BJ (cell line): ENCODE measurements at regions not wholly inside any gene's neighbourhood (a gene's known extent, or its start where the extent isn't known, plus 50 kb on each side); places are given as distances from the start of the nearest gene placed in this dataset.

Source experiments
- CTCF ChIA-PET: fragments of 350-600 bp; formaldehyde crosslinking; extraction: SDS; loops from one replicate; lab custom pipeline; 2021; ENCODE audit warnings: antibody characterized with exemption, inconsistent platforms; lab: Yijun Ruan, JAX
- POLR2A ChIA-PET: fragments of 300-600 bp; sonication (Branson Sonifier 250); formaldehyde crosslinking; extraction: SDS; loops from one replicate; lab custom pipeline; 2021; ENCODE audit warnings: antibody characterized with exemption; lab: Charles Lee
- DNase-seq: peaks from one replicate; pipeline ENCODE4 v3.0.0-alpha.2; 2011; ENCODE audit warnings: low read depth
- H3K27me3 ChIP-seq: 2 replicates; pipeline ENCODE4 v1.6.0; 2011; ENCODE audit warnings: low read length; ENCODE audit not compliant: control insufficient read depth, insufficient read depth
- H3K36me3 ChIP-seq: 2 replicates; pipeline ENCODE4 v1.5.1; 2011; ENCODE audit warnings: low read length; ENCODE audit not compliant: control insufficient read depth, insufficient read depth
- H3K4me3 ChIP-seq: 2 replicates; pipeline ENCODE4 v1.5.1; 2011; ENCODE audit warnings: low read depth, mild to moderate bottlenecking, control low read depth, low read length
- CTCF ChIP-seq: IDR thresholded peaks from 2 replicates; pipeline ENCODE4 v1.5.1; 2011; ENCODE audit warnings: low read depth, mild to moderate bottlenecking, control low read depth, inconsistent platforms, low read length, moderate library complexity; ENCODE audit not compliant: insufficient read depth

- no peak overlapping the region for H3K4me3 ChIP-seq
- POLR2A ChIA-PET = no interaction called here
- TF ChIP-seq CTCF = no peak
- CTCF ChIA-PET = interaction anchor here (0.7 to 1.2 kb wide), 2 partner anchors 51 to 130 kb away, joined by 3 read pairs; no protein-coding TSS in a partner anchor
- no peaks in the 10 kb centered on the region for H3K27me3 ChIP-seq
- H3K36me3 ChIP-seq = no peaks in the 10 kb centered on the region
- no peak for DNase-seq
Observed at GRCh38 chr1:228876187-228876586, 140.9 kb downstream of the RHOU start.

GRCh38 chr1:228879164-228879563, 143.9 kb downstream of the RHOU start:
- no peaks in the 10 kb centered on the region for H3K27me3 ChIP-seq
- DNase-seq = no peak
- no peak for TF ChIP-seq CTCF
- CTCF ChIA-PET = no interaction called here
- POLR2A ChIA-PET = no interaction called here
- no peak overlapping the region for H3K4me3 ChIP-seq
- H3K36me3 ChIP-seq = no peaks in the 10 kb centered on the region

GRCh38 chr1:228882041-228882770, 146.9 kb downstream of the RHOU start:
- ChIA-PET CTCF (interaction anchor here (1.1 to 1.2 kb wide), 2 partner anchors 11 to 156 kb away, joined by 3 to 6 read pairs; no protein-coding TSS in a partner anchor), POLR2A (no interaction called here)
- no peaks in the 10 kb centered on the region for H3K27me3 ChIP-seq
- no peak for DNase-seq
- H3K36me3 ChIP-seq = no peaks in the 10 kb centered on the region
- no peak overlapping the region for H3K4me3 ChIP-seq
- no peak for TF ChIP-seq CTCF

DNA sequence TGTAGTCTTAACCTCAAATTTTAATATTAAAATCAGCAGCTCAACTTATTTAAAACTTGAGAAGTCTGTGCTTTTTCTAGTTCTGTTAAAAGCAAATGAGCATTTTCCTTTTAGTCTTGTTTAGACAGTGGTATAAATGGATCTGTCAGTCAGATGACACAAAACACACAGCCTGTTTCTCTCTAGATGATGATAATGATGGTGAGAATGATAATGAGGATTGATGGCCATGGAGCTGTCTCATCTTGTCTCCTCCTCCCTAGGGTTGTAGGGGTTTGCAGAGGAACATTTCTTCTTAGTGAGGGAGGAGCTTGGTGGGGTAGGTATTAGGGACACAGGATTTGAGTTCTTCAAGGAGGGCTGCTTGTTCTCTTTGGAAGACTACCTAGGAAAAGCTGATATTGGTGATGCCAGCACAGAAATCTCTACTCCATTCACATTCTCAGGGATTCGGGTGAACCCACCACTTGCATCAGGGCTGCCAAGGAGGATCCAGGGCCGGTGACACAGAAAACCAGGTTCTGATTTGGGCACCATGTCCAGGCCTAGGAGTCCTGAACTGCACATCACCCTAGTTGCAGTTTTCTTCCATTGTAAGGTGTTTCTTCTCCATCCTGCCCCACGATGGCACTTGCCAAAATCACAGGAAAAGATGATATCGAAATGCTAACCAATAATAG, 147.6 kb downstream of the RHOU start:
- DNase-seq = no peak
- no peaks in the 10 kb centered on the region for H3K27me3 ChIP-seq
- H3K4me3 ChIP-seq = no peak overlapping the region
- POLR2A ChIA-PET = no interaction called here
- no peaks in the 10 kb centered on the region for H3K36me3 ChIP-seq
- CTCF ChIA-PET = no interaction called here
- TF ChIP-seq CTCF = no peak

- no peak for DNase-seq
- no peaks in the 10 kb centered on the region for H3K27me3 ChIP-seq
- POLR2A ChIA-PET = no interaction called here
- no peaks in the 10 kb centered on the region for H3K36me3 ChIP-seq
- no peak for TF ChIP-seq CTCF
- no peak overlapping the region for H3K4me3 ChIP-seq
- CTCF ChIA-PET = no interaction called here
Observed at GRCh38 chr1:228883535-228883934, 148.3 kb downstream of the RHOU start.
